PC-9 (cell line): ENCODE measurements at regions not wholly inside any gene's neighbourhood (a gene's known extent, or its start where the extent isn't known, plus 50 kb on each side); places are given as distances from the start of the nearest gene placed in this dataset.

Experiments used
- BruUV-seq: library from RNA; stranded (reverse); fragments of 400-500 nt; replicated peaks from 2 replicates; lab custom pipeline; 2021; lab: Mats Ljungman, UMichigan
- CTCF ChIA-PET: fragments of 300-600 bp; sonication (Branson Sonifier 250); formaldehyde crosslinking; loops from one replicate; lab custom pipeline; 2022; ENCODE audit warnings: antibody characterized with exemption; lab: Charles Lee
- POLR2A ChIA-PET: fragments of 300-600 bp; sonication (Branson Sonifier 250); formaldehyde crosslinking; loops from one replicate; lab custom pipeline; 2022; ENCODE audit warnings: antibody characterized with exemption; ENCODE audit not compliant: unreplicated experiment; lab: Charles Lee
- DNase-seq, 2 experiments: peaks; one replicate each; pipeline versions ENCODE4 v3.0.0 to v3.0.0-alpha.2; 2015 to 2022; ENCODE audit warnings: mixed read lengths in 1 of 2
- H2AFZ ChIP-seq: fragments of 200-600 bp; sonication (generic); 2 replicates; pipeline ENCODE4 v1.8.1; 2017; ENCODE audit warnings: antibody characterized with exemption
- H3F3A ChIP-seq: fragments of 200-600 bp; sonication (generic); 2 replicates; pipeline ENCODE4 v1.8.1; 2017; ENCODE audit warnings: antibody characterized with exemption, mild to moderate bottlenecking, low read depth; ENCODE audit not compliant: insufficient read depth
- H3K27ac ChIP-seq: fragments of 200-600 bp; sonication (generic); 2 replicates; pipeline ENCODE4 v1.6.1; 2016; ENCODE audit warnings: mixed run types
- H3K27me3 ChIP-seq: fragments of 200-600 bp; sonication (generic); 2 replicates; pipeline ENCODE4 v1.6.1; 2016; ENCODE audit warnings: low read depth, mixed run types; ENCODE audit not compliant: insufficient read depth
- H3K36me3 ChIP-seq: fragments of 200-600 bp; sonication (generic); 2 replicates; pipeline ENCODE4 v1.6.1; 2016; ENCODE audit warnings: low read depth, mixed run types
- H3K4me1 ChIP-seq: fragments of 200-600 bp; sonication (generic); replicated peaks from 2 replicates; pipeline ENCODE4 v1.6.1; 2016; ENCODE audit warnings: mixed run types; ENCODE audit not compliant: insufficient read depth
- H3K4me2 ChIP-seq: fragments of 200-600 bp; sonication (generic); 2 replicates; pipeline ENCODE4 v1.6.1; 2017; ENCODE audit warnings: mixed run types
- H3K4me3 ChIP-seq: fragments of 200-600 bp; sonication (generic); 2 replicates; pipeline ENCODE4 v1.6.1; 2016; ENCODE audit warnings: mixed run types
- H3K79me2 ChIP-seq: fragments of 200-600 bp; sonication (generic); 2 replicates; pipeline ENCODE4 v1.6.1; 2017; ENCODE audit warnings: low read depth, mixed run types
- H3K9me2 ChIP-seq: fragments of 200-600 bp; sonication (generic); 2 replicates; pipeline ENCODE4 v1.8.1; 2017; ENCODE audit warnings: mild to moderate bottlenecking; ENCODE audit not compliant: insufficient read depth
- H3K9me3 ChIP-seq: fragments of 200-600 bp; sonication (generic); 2 replicates; pipeline ENCODE4 v1.8.1; 2016; ENCODE audit warnings: low read depth; ENCODE audit not compliant: insufficient read depth
- H4K20me1 ChIP-seq: fragments of 200-600 bp; sonication (generic); 2 replicates; pipeline ENCODE4 v1.8.1; 2017; ENCODE audit not compliant: insufficient read depth
- EZH2 ChIP-seq: fragments of 200-600 bp; sonication (generic); IDR thresholded peaks from 2 replicates; pipeline ENCODE4 v1.8.0; 2017; ENCODE audit warnings: antibody characterized with exemption, low read depth
- intact Hi-C: fragments of 100-400 bp; cut with micrococcal nuclease; formaldehyde crosslinking; loops from one replicate; pipeline ENCODE4 v1.10.0; 2022; ENCODE audit not compliant: unreplicated experiment
- TF ChIP-seq, protein P1 (sequence below): fragments of 200-600 bp; sonication (generic); conservative IDR thresholded peaks from 2 replicates; pipeline ENCODE4 v1.6.1; 2017; ENCODE audit warnings: mixed run types, antibody characterized with exemption, mild to moderate bottlenecking, moderate library complexity

DNA sequence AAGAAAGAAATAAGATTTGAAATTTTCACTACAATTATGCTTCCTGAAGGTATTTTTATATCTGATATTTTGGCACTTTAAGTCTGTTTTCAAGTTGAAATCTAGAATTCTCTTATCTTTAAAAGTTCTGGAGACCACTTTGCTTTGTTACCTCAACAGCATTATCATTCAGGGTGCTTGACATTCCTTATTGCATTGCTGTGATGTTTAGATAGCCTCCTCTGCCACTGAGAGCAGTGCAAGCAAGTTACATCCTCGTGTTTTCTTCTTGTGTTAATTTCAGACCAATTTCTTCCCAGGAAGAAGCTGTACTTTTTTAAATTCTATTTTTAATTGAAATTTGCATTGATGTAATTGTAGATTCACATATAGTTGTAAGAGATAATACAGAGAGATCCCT is 333.9 kb upstream of the KIRREL3 start:
- H3F3A ChIP-seq = no peaks in the 10 kb centered on the region
- H3K4me2 ChIP-seq = no peak overlapping the region
- H3K27ac ChIP-seq = no peak overlapping the region
- intact Hi-C loops = no loop called here
- CTCF ChIA-PET = no interaction called here
- H3K9me2 ChIP-seq = peaks cover 6% of the 10 kb centered on the region; the same call in 1 of the 2 replicates
- no peak overlapping the region for H3K4me3 ChIP-seq
- no peaks in the 10 kb centered on the region for H4K20me1 ChIP-seq
- BruUV-seq = no TSS peak
- TF ChIP-seq, protein P1, sequence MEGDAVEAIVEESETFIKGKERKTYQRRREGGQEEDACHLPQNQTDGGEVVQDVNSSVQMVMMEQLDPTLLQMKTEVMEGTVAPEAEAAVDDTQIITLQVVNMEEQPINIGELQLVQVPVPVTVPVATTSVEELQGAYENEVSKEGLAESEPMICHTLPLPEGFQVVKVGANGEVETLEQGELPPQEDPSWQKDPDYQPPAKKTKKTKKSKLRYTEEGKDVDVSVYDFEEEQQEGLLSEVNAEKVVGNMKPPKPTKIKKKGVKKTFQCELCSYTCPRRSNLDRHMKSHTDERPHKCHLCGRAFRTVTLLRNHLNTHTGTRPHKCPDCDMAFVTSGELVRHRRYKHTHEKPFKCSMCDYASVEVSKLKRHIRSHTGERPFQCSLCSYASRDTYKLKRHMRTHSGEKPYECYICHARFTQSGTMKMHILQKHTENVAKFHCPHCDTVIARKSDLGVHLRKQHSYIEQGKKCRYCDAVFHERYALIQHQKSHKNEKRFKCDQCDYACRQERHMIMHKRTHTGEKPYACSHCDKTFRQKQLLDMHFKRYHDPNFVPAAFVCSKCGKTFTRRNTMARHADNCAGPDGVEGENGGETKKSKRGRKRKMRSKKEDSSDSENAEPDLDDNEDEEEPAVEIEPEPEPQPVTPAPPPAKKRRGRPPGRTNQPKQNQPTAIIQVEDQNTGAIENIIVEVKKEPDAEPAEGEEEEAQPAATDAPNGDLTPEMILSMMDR = no peak
- TF ChIP-seq EZH2 = no peak
- H3K36me3 ChIP-seq = no peaks in the 10 kb centered on the region
- H3K79me2 ChIP-seq = no peaks in the 10 kb centered on the region
- no peak overlapping the region for H2AFZ ChIP-seq
- H3K4me1 ChIP-seq = no peaks in the 10 kb centered on the region
- DNase-seq = no peak
- POLR2A ChIA-PET = no interaction called here
- no peaks in the 10 kb centered on the region for H3K9me3 ChIP-seq
- no peaks in the 10 kb centered on the region for H3K27me3 ChIP-seq

DNA sequence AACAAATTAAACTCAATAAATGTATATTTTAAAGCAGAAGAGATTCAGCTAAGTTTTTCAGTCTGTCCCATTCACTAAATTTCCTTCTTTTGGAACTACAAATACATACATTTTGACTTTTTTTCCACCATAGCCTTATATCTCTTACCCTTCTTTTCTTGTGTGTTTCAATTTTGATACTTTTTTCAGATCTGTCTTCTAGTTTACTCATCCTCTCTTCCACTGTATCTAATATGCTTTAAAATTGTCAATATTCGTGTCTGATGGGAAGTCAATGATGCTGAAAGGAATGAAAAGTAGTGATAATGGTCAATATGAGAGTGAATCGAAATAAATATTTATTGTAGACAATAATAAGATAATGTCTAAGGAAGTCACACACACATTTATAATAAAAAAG is 332.3 kb upstream of the KIRREL3 start:
- Histone ChIP-seq H3K79me2 (no peaks in the 10 kb centered on the region), H4K20me1 (no peaks in the 10 kb centered on the region), H3K9me2 (peaks cover 6% of the 10 kb centered on the region; the same call in 1 of the 2 replicates), H2AFZ (no peak overlapping the region), H3K9me3 (no peaks in the 10 kb centered on the region), H3K27ac (no peak overlapping the region), H3K36me3 (no peaks in the 10 kb centered on the region), H3K4me3 (no peak overlapping the region), H3F3A (no peaks in the 10 kb centered on the region), H3K27me3 (no peaks in the 10 kb centered on the region), H3K4me2 (no peak overlapping the region), H3K4me1 (no peaks in the 10 kb centered on the region)
- CTCF ChIA-PET = no interaction called here
- DNase-seq = no peak
- no TSS peak for BruUV-seq
- intact Hi-C loops = no loop called here
- TF ChIP-seq, protein P1 = no peak
- TF ChIP-seq EZH2 = no peak
- POLR2A ChIA-PET = no interaction called here

DNA sequence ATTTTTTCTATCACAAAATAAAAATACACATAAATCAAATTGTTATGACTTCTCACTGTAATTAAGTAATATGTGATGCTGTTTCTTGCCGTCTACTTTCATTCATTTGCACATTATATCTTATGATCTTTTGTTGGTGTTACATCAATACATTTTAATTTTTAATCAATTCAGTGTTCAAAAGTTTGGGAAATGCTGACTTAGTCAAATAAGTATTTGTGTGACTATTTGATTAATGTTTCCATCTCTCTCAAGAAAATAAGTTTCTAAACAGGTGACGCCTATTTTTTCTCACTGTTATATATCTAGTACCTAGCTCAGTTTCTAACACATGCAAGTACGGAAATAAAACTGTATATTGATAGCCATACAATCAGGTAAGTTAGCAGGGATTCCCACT is 329.5 kb upstream of the KIRREL3 start:
- Histone ChIP-seq H2AFZ (no peak overlapping the region), H3K4me2 (no peak overlapping the region), H3F3A (no peaks in the 10 kb centered on the region), H3K9me2 (no peaks in the 10 kb centered on the region), H3K27me3 (no peaks in the 10 kb centered on the region), H3K9me3 (no peaks in the 10 kb centered on the region), H3K4me3 (no peak overlapping the region), H3K4me1 (no peaks in the 10 kb centered on the region), H3K36me3 (no peaks in the 10 kb centered on the region), H3K27ac (no peak overlapping the region), H4K20me1 (no peaks in the 10 kb centered on the region), H3K79me2 (no peaks in the 10 kb centered on the region)
- BruUV-seq = no TSS peak
- POLR2A ChIA-PET = no interaction called here
- no peak for DNase-seq
- TF ChIP-seq EZH2 = no peak
- TF ChIP-seq, protein P1 = no peak
- CTCF ChIA-PET = no interaction called here
- intact Hi-C loops = no loop called here
